Psoas muscle (tissue), 7 donors: ENCODE measurements at regions not wholly inside any gene's neighbourhood (a gene's known extent, or its start where the extent isn't known, plus 50 kb on each side); places are given as distances from the start of the nearest gene placed in this dataset.

ENCODE experiments used
- ATAC-seq, 4 donors: fragments of 200-7000 bp; cut with Tn5 transposase; one replicate each; pipeline ENCODE4 v1.9.1; 2020; ENCODE audit warnings: moderate library complexity in 3 of 4, mild to moderate bottlenecking in 2 of 4
- DNase-seq, 2 donors: peaks; one replicate each; pipeline ENCODE4 v3.0.0-alpha.2; 2020
- H3K27ac ChIP-seq: fragments of 200-600 bp; one replicate; pipeline ENCODE4 v1.8.0; 2022
- H3K27me3 ChIP-seq, 3 donors: fragments of 200-600 bp in 1 of 3; one replicate each; pipeline versions ENCODE4 v1.6.1 to v1.8.0; 2013 to 2022; ENCODE audit warnings: low read length in 2 of 3, mild to moderate bottlenecking in 2 of 3, moderate library complexity in 1 of 3; ENCODE audit not compliant: insufficient read depth in 3 of 3
- H3K36me3 ChIP-seq, 2 donors: fragments of 200-600 bp in 1 of 2; one replicate each; pipeline versions ENCODE4 v1.6.1 to v1.8.0; 2013 to 2022; ENCODE audit warnings: low read depth in 1 of 2, mild to moderate bottlenecking in 1 of 2, moderate library complexity in 1 of 2; ENCODE audit not compliant: insufficient read depth in 1 of 2
- H3K4me1 ChIP-seq: fragments of 200-600 bp; one replicate; pipeline ENCODE4 v1.8.0; 2022
- H3K4me3 ChIP-seq: fragments of 200-600 bp; one replicate; pipeline ENCODE4 v1.8.0; 2022; ENCODE audit warnings: mild to moderate bottlenecking
- H3K9me3 ChIP-seq: fragments of 200-600 bp; one replicate; pipeline ENCODE4 v1.8.0; 2022
- WGBS, 3 donors: extraction: QIAGEN DNeasy Blood & Tissue Kit; methylation state at CpG; one replicate each; pipeline versions ENCODE4 v1.1.6 to v1.1.7; 2013; 5-methylcytosine and 5-hydroxymethylcytosine counted together
- intact Hi-C, 2 donors: fragments of 100-400 bp; cut with DNase I; formaldehyde crosslinking; loops; one replicate each; pipeline versions ENCODE4 v1.11.0 to v1.14.2; 2022
- TF ChIP-seq, protein P1 (sequence below): fragments of 200-600 bp; IDR thresholded peaks from one replicate; pipeline ENCODE4 v1.8.0; 2022; ENCODE audit warnings: antibody characterized with exemption
- donor health status: healthy with polysubstance abuse.
- donor health status: DM: no; HTN: no; CAD: no; lungs with moderate emphysema.
- donor health status: Bipolar disorder and iron deficiency.
- donor health status: healthy.
- donor health status: DM: yes; HTN: yes; CAD: no.
- donor health status: DM: no; HTN: no; CAD: no.
- donor health status: DM: yes; HTN: yes; CAD: no.

DNA sequence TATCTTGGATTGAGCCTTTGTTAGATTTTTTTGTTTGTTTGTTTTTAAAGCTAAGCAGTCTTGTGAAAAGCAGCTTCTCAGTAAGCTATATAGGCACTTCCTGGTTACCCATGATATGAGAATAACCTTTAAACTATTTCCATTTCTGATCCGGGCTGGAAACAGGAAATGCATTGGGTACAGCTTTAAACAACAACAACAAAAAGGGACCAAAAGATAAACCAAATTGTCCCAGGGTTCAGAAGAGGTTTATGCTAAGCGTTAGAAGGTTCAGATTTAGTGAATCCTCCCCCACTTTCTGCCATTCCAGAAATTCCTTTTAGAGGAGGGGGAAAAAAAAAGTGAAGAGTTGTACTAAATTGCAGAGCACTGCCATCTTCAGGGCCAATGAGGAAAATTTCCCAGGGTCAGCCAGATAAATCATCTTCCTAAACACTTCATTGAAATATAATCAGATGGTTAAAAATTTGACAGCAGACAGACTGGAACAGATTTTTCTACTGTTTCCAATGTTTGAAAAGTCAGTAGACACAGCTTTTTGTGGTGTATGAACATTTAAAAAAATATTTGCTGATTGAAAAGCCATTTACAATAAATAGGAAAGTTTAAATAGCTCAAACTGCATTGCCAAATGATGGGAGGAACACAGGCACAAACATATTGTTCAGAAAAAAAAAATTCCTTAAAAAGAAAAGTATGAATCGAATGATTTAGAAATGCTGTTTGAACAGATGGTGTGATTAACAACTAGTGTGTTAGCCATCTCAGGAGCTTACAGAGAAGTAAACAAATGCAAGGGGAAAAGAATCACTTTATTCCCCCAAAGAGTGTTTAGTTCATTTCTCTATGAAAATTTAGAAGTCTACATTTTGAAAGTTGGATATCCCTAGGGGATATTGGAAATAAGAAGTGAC, 189.9 kb upstream of the TANK start:
- ATAC-seq (peak; percentile 28 to 80 (median 52)), DNase-seq (no peak)
- Histone ChIP-seq H3K9me3 (no peaks in the 10 kb centered on the region), H3K27ac (no peak overlapping the region), H3K4me1 (no peaks in the 10 kb centered on the region), H3K36me3 (no peaks in the 10 kb centered on the region), H3K4me3 (no peak overlapping the region), H3K27me3 (no peaks in the 10 kb centered on the region)
- intact Hi-C loops, result loop anchor here in 1 of 2 donors (10.0 kb wide), 2 partner anchors 546 to 646 kb away; no protein-coding TSS in a partner anchor
- TF ChIP-seq, protein P1, sequence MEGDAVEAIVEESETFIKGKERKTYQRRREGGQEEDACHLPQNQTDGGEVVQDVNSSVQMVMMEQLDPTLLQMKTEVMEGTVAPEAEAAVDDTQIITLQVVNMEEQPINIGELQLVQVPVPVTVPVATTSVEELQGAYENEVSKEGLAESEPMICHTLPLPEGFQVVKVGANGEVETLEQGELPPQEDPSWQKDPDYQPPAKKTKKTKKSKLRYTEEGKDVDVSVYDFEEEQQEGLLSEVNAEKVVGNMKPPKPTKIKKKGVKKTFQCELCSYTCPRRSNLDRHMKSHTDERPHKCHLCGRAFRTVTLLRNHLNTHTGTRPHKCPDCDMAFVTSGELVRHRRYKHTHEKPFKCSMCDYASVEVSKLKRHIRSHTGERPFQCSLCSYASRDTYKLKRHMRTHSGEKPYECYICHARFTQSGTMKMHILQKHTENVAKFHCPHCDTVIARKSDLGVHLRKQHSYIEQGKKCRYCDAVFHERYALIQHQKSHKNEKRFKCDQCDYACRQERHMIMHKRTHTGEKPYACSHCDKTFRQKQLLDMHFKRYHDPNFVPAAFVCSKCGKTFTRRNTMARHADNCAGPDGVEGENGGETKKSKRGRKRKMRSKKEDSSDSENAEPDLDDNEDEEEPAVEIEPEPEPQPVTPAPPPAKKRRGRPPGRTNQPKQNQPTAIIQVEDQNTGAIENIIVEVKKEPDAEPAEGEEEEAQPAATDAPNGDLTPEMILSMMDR, result peak; percentile 70
- WGBS, 3 donors, result 11 to 16% (median 12%) methylated on average over 3 of the region's 3 CpGs

DNA sequence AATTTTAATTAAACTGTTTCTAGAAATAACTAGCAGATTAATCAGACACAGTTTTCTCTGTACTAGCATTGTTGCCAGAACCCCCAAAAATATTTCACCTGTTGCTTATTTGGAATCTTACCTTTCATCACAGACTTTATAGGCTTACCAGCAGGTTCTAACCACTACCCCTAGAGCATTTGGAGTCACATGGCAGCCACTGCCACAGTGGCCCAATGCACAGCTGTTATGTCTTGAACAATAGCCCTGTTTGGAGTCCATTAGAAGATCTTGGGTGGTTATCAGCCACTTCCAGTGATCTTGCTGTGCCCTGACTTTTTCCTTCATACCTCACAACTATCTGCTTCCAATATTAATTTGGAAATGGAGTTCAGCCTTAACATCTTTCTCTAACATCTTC, 186.2 kb upstream of the TANK start:
- Histone ChIP-seq H3K27ac (no peak overlapping the region), H3K36me3 (no peaks in the 10 kb centered on the region), H3K4me3 (no peak overlapping the region), H3K4me1 (no peaks in the 10 kb centered on the region), H3K27me3 (no peaks in the 10 kb centered on the region), H3K9me3 (no peaks in the 10 kb centered on the region)
- intact Hi-C loops, result loop anchor here in 1 of 2 donors (10.0 kb wide), 2 partner anchors 549 to 649 kb away; no protein-coding TSS in a partner anchor
- TF ChIP-seq, protein P1, result no peak
- no peak for ATAC-seq
- DNase-seq, result no peak

DNA sequence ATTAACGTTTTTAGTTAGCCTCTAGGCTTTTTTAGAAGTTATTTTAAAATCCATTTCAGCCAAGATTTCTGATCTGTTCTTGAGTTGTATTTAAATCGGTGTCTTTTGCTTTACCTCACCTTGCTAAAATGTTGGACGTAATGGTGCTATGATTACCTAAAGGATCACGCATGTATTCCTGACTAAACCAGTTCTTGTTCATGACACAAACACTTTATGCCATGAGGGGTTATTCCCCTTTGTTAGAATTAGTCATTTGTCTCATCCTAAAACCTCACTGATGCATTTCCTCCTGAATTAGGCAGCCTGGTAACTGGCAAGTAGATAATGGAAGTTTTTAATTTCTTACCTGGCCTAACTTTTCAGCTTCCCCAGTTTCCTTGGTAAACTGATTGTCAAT, 185.4 kb upstream of the TANK start:
- H3K4me3 ChIP-seq, result no peak overlapping the region
- no peaks in the 10 kb centered on the region for H3K27me3 ChIP-seq
- WGBS, 3 donors, result 66 to 72% (median 68%) methylated on average over 4 of the region's 4 CpGs
- DNase-seq (no peak), ATAC-seq (no peak)
- TF ChIP-seq, protein P1, result no peak
- H3K27ac ChIP-seq, result no peak overlapping the region
- no peaks in the 10 kb centered on the region for H3K4me1 ChIP-seq
- intact Hi-C loops, result loop anchor here in 1 of 2 donors (10.0 kb wide), 2 partner anchors 550 to 650 kb away; no protein-coding TSS in a partner anchor
- H3K9me3 ChIP-seq, result no peaks in the 10 kb centered on the region
- no peaks in the 10 kb centered on the region for H3K36me3 ChIP-seq

DNA sequence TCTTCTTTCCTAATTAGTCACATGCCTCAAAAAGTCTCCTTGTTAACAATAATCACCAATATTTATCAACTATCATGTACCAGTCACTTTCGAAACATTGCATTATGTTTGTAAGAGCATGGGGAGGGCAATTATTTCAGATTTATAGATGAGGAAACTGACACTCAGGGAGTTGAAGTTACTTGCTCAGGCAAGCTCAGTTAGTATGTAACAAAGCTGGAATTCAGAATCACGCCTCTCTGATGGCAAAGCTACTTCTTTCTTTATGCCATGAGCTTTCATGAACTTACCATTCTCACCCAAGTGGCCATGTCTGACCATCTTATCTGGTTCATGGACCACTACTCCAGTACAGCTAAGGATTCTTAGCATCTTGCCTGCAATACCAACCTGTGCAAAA, 183.4 kb upstream of the TANK start:
- WGBS, 3 donors, result 97 to 100% (median 100%) methylated on average over 2 of the region's 2 CpGs
- ATAC-seq (no peak), DNase-seq (no peak)
- no peaks in the 10 kb centered on the region for H3K36me3 ChIP-seq
- no peak overlapping the region for H3K4me3 ChIP-seq
- TF ChIP-seq, protein P1, result no peak
- H3K9me3 ChIP-seq, result no peaks in the 10 kb centered on the region
- no peak overlapping the region for H3K27ac ChIP-seq
- H3K27me3 ChIP-seq, result no peaks in the 10 kb centered on the region
- H3K4me1 ChIP-seq, result no peaks in the 10 kb centered on the region
- intact Hi-C loops, result loop anchor here in 1 of 2 donors (10.0 kb wide), 2 partner anchors 552 to 652 kb away; no protein-coding TSS in a partner anchor
